Aorta (tissue), 5 donors: ENCODE measurements at regions not wholly inside any gene's neighbourhood (a gene's known extent, or its start where the extent isn't known, plus 50 kb on each side); places are given as distances from the start of the nearest gene placed in this dataset.

ENCODE experiments used
- ATAC-seq: fragments of 200-7000 bp; cut with Tn5 transposase; one replicate; pipeline ENCODE4 v1.9.1; 2022; ENCODE audit warnings: moderate library complexity; ENCODE audit not compliant: low FRiP score
- DNase-seq, 2 donors: peaks; one replicate each; pipeline ENCODE4 v3.0.0-alpha.2; 2020
- H3K27ac ChIP-seq, 2 donors: one replicate each; pipeline ENCODE4 v1.5.1; 2013; ENCODE audit warnings: low read length in 2 of 2, mild to moderate bottlenecking in 2 of 2, moderate library complexity in 2 of 2, control low read depth in 1 of 2, inconsistent platforms in 1 of 2, low read depth in 1 of 2
- H3K27me3 ChIP-seq, 2 donors: one replicate each; pipeline ENCODE4 v1.6.1; 2013; ENCODE audit warnings: control low read depth in 1 of 2, low read length in 1 of 2, mild to moderate bottlenecking in 1 of 2, moderate library complexity in 1 of 2; ENCODE audit not compliant: insufficient read depth in 2 of 2, control insufficient read depth in 1 of 2
- H3K36me3 ChIP-seq, 2 donors: one replicate each; pipeline ENCODE4 v1.6.1; 2013; ENCODE audit warnings: control low read depth in 1 of 2, low read length in 1 of 2, mild to moderate bottlenecking in 1 of 2; ENCODE audit not compliant: insufficient read depth in 2 of 2, control insufficient read depth in 1 of 2
- H3K4me1 ChIP-seq, 2 donors: one replicate each; pipeline ENCODE4 v1.6.1; 2013; ENCODE audit warnings: low read length in 2 of 2, control low read depth in 1 of 2, mild to moderate bottlenecking in 1 of 2, moderate library complexity in 1 of 2; ENCODE audit not compliant: insufficient read depth in 2 of 2, control insufficient read depth in 1 of 2
- H3K4me3 ChIP-seq, 2 donors: one replicate each; pipeline ENCODE4 v1.5.1; 2013; ENCODE audit warnings: low read length in 2 of 2, control low read depth in 1 of 2, mild to moderate bottlenecking in 1 of 2
- H3K9me3 ChIP-seq: one replicate; pipeline ENCODE4 v1.6.1; 2013; ENCODE audit warnings: mild to moderate bottlenecking, low read length; ENCODE audit not compliant: control insufficient read depth
- WGBS, 2 donors: extraction: QIAGEN DNeasy Blood & Tissue Kit; methylation state at CpG; one replicate each; pipeline ENCODE4 v1.1.7; 2013; 5-methylcytosine and 5-hydroxymethylcytosine counted together
- intact Hi-C, 2 donors: fragments of 100-400 bp; cut with DNase I; formaldehyde crosslinking; loops; one replicate each; pipeline versions ENCODE4 v1.14.2 to v1.15.0; 2022
- donor health status: healthy with polysubstance abuse.
- donor health status: Bipolar disorder and iron deficiency.
- donor health status: DM: no; HTN: no; CAD: no.
- donor health status: DM: no; HTN: no; CAD: no.
- donor health status: DM: yes; HTN: yes; CAD: no.

- 93% methylated on average over 5 of the region's 5 CpGs for WGBS, 2 donors
- ATAC-seq, result no peak
Measured at GRCh38 chr10:36209480-36209879, 567.4 kb upstream of the FZD8 start.

DNA sequence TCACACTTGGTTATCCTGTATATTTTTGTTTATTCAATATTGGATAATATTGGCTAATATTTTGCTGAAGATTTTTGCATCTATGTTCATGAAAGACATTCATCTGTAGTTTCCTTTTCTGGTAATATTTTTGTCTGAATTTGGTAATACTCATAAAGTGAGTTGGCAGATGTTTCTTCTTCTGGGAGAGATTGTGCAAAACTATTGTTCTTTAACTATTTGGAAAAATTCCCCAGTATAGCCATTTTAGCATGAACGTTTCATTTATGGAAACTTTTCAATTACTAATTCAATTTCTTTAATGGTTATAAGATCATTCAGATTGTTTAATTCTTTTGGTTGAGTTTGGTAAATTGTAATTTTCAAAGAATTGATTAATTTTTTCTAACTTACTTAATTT lies 560.8 kb upstream of the FZD8 start:
- no peaks in the 10 kb centered on the region for H3K36me3 ChIP-seq
- no peaks in the 10 kb centered on the region for H3K27me3 ChIP-seq
- H3K4me3 ChIP-seq, result no peak overlapping the region
- no peak for ATAC-seq
- intact Hi-C loops, result no loop called here
- no peak for DNase-seq
- no peaks in the 10 kb centered on the region for H3K4me1 ChIP-seq
- no peaks in the 10 kb centered on the region for H3K9me3 ChIP-seq
- WGBS, 2 donors, result 29 to 31% methylated on average over 1 of the region's 1 CpG
- no peak overlapping the region for H3K27ac ChIP-seq

More at GRCh38 chr10:36209480-36209879, 567.4 kb upstream of the FZD8 start:
- no peaks in the 10 kb centered on the region for H3K9me3 ChIP-seq
- H3K4me1 ChIP-seq, result no peaks in the 10 kb centered on the region
- H3K4me3 ChIP-seq, result no peak overlapping the region
- intact Hi-C loops, result no loop called here
- no peak for DNase-seq
- no peak overlapping the region for H3K27ac ChIP-seq
- H3K36me3 ChIP-seq, result no peaks in the 10 kb centered on the region
- no peaks in the 10 kb centered on the region for H3K27me3 ChIP-seq

DNA sequence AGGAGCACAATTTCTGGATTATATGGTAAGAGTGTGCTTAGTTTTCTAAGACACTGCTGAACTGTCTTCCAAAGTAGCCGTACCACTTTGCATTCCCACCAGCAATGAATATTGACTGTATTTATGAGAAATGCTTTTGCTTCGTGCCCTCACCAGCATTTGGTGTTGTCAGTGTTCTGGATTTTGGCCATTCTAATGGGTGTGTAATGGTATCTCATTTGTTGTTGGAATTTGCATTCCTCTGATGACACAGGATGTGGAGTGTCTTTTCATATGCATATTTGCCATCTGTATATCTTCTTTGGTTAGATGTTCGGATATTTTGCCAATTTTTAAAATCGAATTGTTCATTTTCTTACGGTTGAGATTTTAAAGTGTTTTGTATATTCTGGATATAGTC lies 558.5 kb upstream of the FZD8 start:
- Histone ChIP-seq H3K36me3 (no peaks in the 10 kb centered on the region), H3K27me3 (no peaks in the 10 kb centered on the region), H3K4me1 (no peaks in the 10 kb centered on the region), H3K4me3 (no peak overlapping the region), H3K9me3 (no peaks in the 10 kb centered on the region), H3K27ac (no peak overlapping the region)
- intact Hi-C loops, result no loop called here
- ATAC-seq, result no peak
- WGBS, 2 donors, result 92 to 93% methylated on average over 5 of the region's 5 CpGs
- no peak for DNase-seq

- no peak overlapping the region for H3K27ac ChIP-seq
- H3K27me3 ChIP-seq, result no peaks in the 10 kb centered on the region
- no peaks in the 10 kb centered on the region for H3K4me1 ChIP-seq
- DNase-seq (no peak), ATAC-seq (no peak)
- no peak overlapping the region for H3K4me3 ChIP-seq
- H3K9me3 ChIP-seq, result no peaks in the 10 kb centered on the region
- intact Hi-C loops, result no loop called here
- no peaks in the 10 kb centered on the region for H3K36me3 ChIP-seq
Measured at GRCh38 chr10:36198322-36198721, 556.2 kb upstream of the FZD8 start.

DNA sequence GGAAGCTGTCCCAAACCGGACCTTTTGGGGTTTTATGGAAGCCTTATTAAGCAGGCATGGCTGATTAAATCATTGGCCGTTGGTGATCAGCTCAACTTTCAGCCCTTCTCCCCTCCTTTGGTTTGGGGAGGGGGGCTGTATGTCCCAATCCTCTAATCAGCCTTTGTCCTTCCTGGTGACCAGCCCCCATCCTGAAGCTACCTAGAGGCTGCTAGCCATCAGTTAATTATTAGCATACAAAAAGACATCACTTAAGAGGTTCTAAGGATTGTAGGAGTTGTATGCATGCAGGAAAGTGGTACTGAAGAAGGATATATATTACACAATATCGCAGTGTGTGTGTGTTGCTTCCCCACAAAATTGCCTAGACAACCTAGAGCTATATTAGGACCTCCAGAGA lies 553.3 kb upstream of the FZD8 start:
- intact Hi-C loops, result no loop called here
- Histone ChIP-seq H3K27ac (no peak overlapping the region), H3K36me3 (no peaks in the 10 kb centered on the region), H3K4me3 (no peak overlapping the region), H3K27me3 (no peaks in the 10 kb centered on the region), H3K4me1 (no peaks in the 10 kb centered on the region), H3K9me3 (no peaks in the 10 kb centered on the region)
- WGBS, 2 donors, result 95 to 96% methylated on average over 3 of the region's 3 CpGs
- DNase-seq (no peak), ATAC-seq (no peak)

DNA sequence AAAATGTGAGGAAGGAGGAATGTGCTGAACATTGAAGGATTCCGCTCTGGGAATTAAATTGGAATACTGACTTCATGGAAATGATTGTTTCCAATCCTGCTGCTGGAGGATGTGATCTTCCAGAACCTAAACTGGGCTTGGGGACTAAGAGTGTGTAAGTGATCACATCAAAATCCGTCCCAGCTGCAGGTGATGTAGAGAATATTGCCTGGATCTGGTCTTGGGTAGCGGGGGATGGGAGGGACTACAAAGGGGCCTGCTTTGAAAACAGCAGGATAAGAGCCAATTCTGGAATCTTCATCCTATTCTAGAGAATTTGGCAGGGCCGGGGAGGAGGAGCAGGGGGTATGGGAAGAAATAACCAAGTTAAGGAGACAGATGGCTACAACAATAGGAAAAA lies 552.2 kb upstream of the FZD8 start:
- intact Hi-C loops, result no loop called here
- Histone ChIP-seq H3K9me3 (no peaks in the 10 kb centered on the region), H3K36me3 (no peaks in the 10 kb centered on the region), H3K4me3 (no peak overlapping the region), H3K4me1 (no peaks in the 10 kb centered on the region), H3K27ac (no peak overlapping the region), H3K27me3 (no peaks in the 10 kb centered on the region)
- WGBS, 2 donors, result 86 to 98% methylated on average over 4 of the region's 4 CpGs
- ATAC-seq (no peak), DNase-seq (no peak)

DNA sequence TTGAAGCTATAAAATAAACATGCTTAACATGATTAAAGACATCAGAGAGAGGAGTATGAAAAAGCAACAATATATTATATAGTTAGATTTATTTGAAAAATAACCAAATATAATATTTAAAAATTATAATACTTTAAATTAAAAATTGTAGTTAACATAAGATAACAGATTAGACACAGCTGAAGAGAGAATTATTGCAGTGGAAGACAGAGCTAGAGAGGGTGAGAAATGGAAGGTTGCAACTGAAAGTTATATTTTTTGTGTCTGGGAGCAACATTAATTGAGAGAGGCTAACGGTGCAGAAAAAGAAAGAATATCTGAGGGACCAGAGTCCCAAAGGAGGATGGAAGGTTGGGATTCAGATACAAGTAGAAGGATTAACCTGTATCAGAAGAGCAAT lies 548.9 kb upstream of the FZD8 start:
- H3K9me3 ChIP-seq, result no peaks in the 10 kb centered on the region
- intact Hi-C loops, result no loop called here
- H3K27ac ChIP-seq, result no peak overlapping the region
- no peaks in the 10 kb centered on the region for H3K36me3 ChIP-seq
- no peak for DNase-seq
- H3K27me3 ChIP-seq, result no peaks in the 10 kb centered on the region
- ATAC-seq, result no peak
- no peak overlapping the region for H3K4me3 ChIP-seq
- 72 to 75% methylated on average over 1 of the region's 1 CpG for WGBS, 2 donors
- H3K4me1 ChIP-seq, result peaks cover 0 to 1% of the 10 kb centered on the region in 2 donors

DNA sequence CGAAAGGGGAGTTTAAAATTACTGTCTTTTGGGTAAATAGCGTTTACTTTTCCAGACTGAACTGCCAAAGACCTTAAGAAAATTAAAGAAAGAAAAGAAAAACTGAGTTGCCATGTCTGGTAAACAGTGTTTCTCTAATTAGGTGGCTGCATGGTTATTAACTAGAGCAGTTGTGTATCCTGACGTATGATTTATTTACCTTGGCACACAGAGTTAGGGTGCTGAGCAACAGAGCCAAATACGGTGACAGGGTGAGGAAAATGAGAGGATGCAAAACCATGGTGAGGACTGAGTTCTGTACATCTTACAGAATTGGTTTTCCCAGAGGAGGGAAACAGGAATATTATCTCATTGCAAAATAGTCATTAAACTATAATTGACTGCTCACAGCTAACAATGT lies 546.4 kb upstream of the FZD8 start:
- Histone ChIP-seq H3K9me3 (no peaks in the 10 kb centered on the region), H3K4me3 (no peak overlapping the region), H3K4me1 (peaks cover 0 to 1% of the 10 kb centered on the region in 2 donors), H3K27me3 (no peaks in the 10 kb centered on the region), H3K36me3 (no peaks in the 10 kb centered on the region), H3K27ac (no peak overlapping the region)
- ATAC-seq (no peak), DNase-seq (no peak)
- intact Hi-C loops, result no loop called here
- 10 to 11% methylated on average over 4 of the region's 4 CpGs for WGBS, 2 donors

DNA sequence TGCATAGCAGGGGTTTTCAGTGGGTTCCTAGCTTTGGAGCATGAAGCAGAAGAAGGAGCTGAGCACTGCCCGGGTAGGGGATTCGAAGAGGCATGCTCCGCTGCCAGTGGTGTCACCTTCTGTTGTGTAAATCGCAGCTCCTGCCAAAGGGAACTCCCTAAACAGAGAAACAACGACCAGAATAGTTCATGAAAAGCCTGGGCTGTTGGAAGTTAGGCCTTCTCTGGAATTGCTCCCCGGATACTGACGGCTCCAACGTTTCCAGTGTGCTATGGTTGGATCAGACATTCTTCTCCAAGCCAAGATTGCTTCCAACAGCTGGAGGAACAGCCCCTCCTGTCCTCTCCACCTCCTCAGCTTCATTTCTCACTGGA lies 546.0 kb upstream of the FZD8 start:
- ATAC-seq (peak; percentile 57), DNase-seq (no peak)
- H3K9me3 ChIP-seq, result no peaks in the 10 kb centered on the region
- no peak overlapping the region for H3K4me3 ChIP-seq
- no peak overlapping the region for H3K27ac ChIP-seq
- intact Hi-C loops, result no loop called here
- 3 to 6% methylated on average over 8 of the region's 8 CpGs for WGBS, 2 donors
- no peaks in the 10 kb centered on the region for H3K27me3 ChIP-seq
- no peaks in the 10 kb centered on the region for H3K36me3 ChIP-seq
- peaks cover 0 to 1% of the 10 kb centered on the region in 2 donors for H3K4me1 ChIP-seq
